GM23248 (cell line): ENCODE measurements at regions not wholly inside any gene's neighbourhood (a gene's known extent, or its start where the extent isn't known, plus 50 kb on each side); places are given as distances from the start of the nearest gene placed in this dataset.

Source experiments
- EZH2 ChIP-seq: fragments of 200-600 bp; sonication (generic); IDR thresholded peaks from 2 replicates; pipeline ENCODE4 v1.6.1; 2018; ENCODE audit warnings: antibody characterized with exemption, mild to moderate bottlenecking; ENCODE audit not compliant: insufficient read depth, poor library complexity, severe bottlenecking
- EZH2phosphoT487 ChIP-seq: fragments of 200-600 bp; sonication (generic); IDR thresholded peaks from 2 replicates; pipeline ENCODE4 v1.6.1; 2018; ENCODE audit warnings: antibody characterized with exemption, moderate library complexity, mild to moderate bottlenecking, low read depth; ENCODE audit not compliant: insufficient read depth

DNA sequence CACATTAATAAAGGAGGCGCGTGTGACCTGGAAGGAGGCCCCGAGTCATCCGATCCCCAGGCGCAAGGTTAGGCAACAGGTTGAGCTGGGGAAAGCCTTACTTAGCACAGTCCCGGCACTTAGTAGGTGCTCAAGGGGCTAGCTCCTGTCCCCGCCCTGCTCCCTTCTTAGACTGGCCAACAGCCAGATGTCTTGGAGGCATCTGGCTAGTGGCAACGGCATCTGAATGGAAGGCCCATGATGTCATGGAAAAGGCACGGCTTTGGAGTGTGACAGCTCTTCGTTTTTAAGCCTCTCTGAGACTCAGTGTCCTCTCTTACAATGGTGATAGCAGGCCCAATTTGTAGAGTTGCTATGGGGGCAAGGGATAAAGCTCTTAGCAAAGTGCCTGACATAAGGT is 258.3 kb downstream of the CYRIA start:
- no peak for TF ChIP-seq EZH2
- TF ChIP-seq EZH2phosphoT487 = no peak
